Neural progenitor cell (in vitro differentiated cells): ENCODE measurements at regions not wholly inside any gene's neighbourhood (a gene's known extent, or its start where the extent isn't known, plus 50 kb on each side); places are given as distances from the start of the nearest gene placed in this dataset.

Experiments
- DNase-seq: peaks from one replicate; pipeline ENCODE4 v3.0.0-alpha.2; 2016; ENCODE audit warnings: low spot score
- H2AFZ ChIP-seq: fragments of 200-600 bp; sonication (generic); replicated peaks from 2 replicates; pipeline ENCODE4 v1.6.1; 2016; ENCODE audit warnings: antibody characterized with exemption
- H3F3A ChIP-seq: fragments of 200-600 bp; sonication (generic); 2 replicates; pipeline ENCODE4 v1.6.1; 2016; ENCODE audit warnings: antibody characterized with exemption, low read depth
- H3K27ac ChIP-seq: fragments of 200-600 bp; sonication (generic); 2 replicates; pipeline ENCODE4 v1.5.1; 2016; ENCODE audit warnings: mild to moderate bottlenecking
- H3K27me3 ChIP-seq: fragments of 200-600 bp; sonication (generic); 2 replicates; pipeline ENCODE4 v1.6.1; 2016; ENCODE audit warnings: mild to moderate bottlenecking, moderate library complexity
- H3K36me3 ChIP-seq: fragments of 200-600 bp; sonication (generic); 2 replicates; pipeline ENCODE4 v1.5.1; 2016
- H3K4me1 ChIP-seq: fragments of 200-600 bp; sonication (generic); 2 replicates; pipeline ENCODE4 v1.6.1; 2016; ENCODE audit warnings: mixed run types
- H3K4me2 ChIP-seq: fragments of 200-600 bp; sonication (generic); 2 replicates; pipeline ENCODE4 v1.6.1; 2016
- H3K4me3 ChIP-seq: fragments of 200-600 bp; sonication (generic); 2 replicates; pipeline ENCODE4 v1.5.1; 2016
- H3K79me2 ChIP-seq: fragments of 200-600 bp; sonication (generic); 2 replicates; pipeline ENCODE4 v1.6.1; 2016; ENCODE audit warnings: low read depth
- H3K9ac ChIP-seq: fragments of 200-600 bp; sonication (generic); 2 replicates; pipeline ENCODE4 v1.6.1; 2016
- H3K9me3 ChIP-seq: fragments of 200-600 bp; sonication (generic); 2 replicates; pipeline ENCODE4 v1.5.1; 2016; ENCODE audit warnings: low read depth
- H4K20me1 ChIP-seq: fragments of 200-600 bp; sonication (generic); 2 replicates; pipeline ENCODE4 v1.6.1; 2016; ENCODE audit warnings: low read depth
- H3K27ac Mint-ChIP-seq: 3 replicates; pipeline ENCODE4 v1.8.0; 2021; ENCODE audit warnings: mixed read lengths
- H3K27me3 Mint-ChIP-seq: 2 replicates; pipeline ENCODE4 v1.8.0; 2022; ENCODE audit warnings: low read depth, mild to moderate bottlenecking, inconsistent platforms, moderate library complexity, mixed read lengths; ENCODE audit not compliant: insufficient read depth
- H3K36me3 Mint-ChIP-seq: 3 replicates; pipeline ENCODE4 v1.8.0; 2021; ENCODE audit warnings: mixed read lengths
- H3K4me1 Mint-ChIP-seq: 3 replicates; pipeline ENCODE4 v1.8.0; 2021; ENCODE audit warnings: mixed read lengths
- H3K4me3 Mint-ChIP-seq: 3 replicates; pipeline ENCODE4 v1.8.0; 2021; ENCODE audit warnings: mild to moderate bottlenecking, moderate library complexity, mixed read lengths
- H3K9me3 Mint-ChIP-seq: 3 replicates; pipeline ENCODE4 v1.8.0; 2020; ENCODE audit warnings: mixed read lengths
- CTCF ChIP-seq: fragments of 200-600 bp; sonication (generic); IDR thresholded peaks from 2 replicates; pipeline ENCODE4 v1.5.1; 2017; ENCODE audit warnings: antibody characterized with exemption, mild to moderate bottlenecking
- EZH2 ChIP-seq: fragments of 200-600 bp; sonication (generic); IDR thresholded peaks from 2 replicates; pipeline ENCODE4 v1.6.1; 2017; ENCODE audit warnings: antibody characterized with exemption, mild to moderate bottlenecking, moderate library complexity
- EZH2phosphoT487 ChIP-seq: fragments of 200-600 bp; sonication (generic); IDR thresholded peaks from 2 replicates; pipeline ENCODE4 v1.6.1; 2017; ENCODE audit warnings: antibody characterized with exemption

GRCh38 chr17:13743906-13744305, 142.2 kb upstream of the HS3ST3A1 start:
- Histone ChIP-seq H3K9ac (no peak overlapping the region), H3K4me1 (no peaks in the 10 kb centered on the region), H3K27ac (no peak overlapping the region), H3K9me3 (no peaks in the 10 kb centered on the region), H3F3A (no peaks in the 10 kb centered on the region), H3K4me3 (no peak overlapping the region), H3K36me3 (no peaks in the 10 kb centered on the region), H3K79me2 (no peaks in the 10 kb centered on the region), H2AFZ (no peak overlapping the region), H3K27me3 (no peaks in the 10 kb centered on the region), H4K20me1 (no peaks in the 10 kb centered on the region), H3K4me2 (no peak overlapping the region)
- TF ChIP-seq CTCF (no peak), EZH2phosphoT487 (no peak), EZH2 (no peak)
- Mint-ChIP-seq H3K27ac (no peak overlapping the region), H3K4me1 (no peaks in the 10 kb centered on the region), H3K4me3 (no peak overlapping the region), H3K36me3 (no peaks in the 10 kb centered on the region), H3K27me3 (peaks cover 2% of the 10 kb centered on the region), H3K9me3 (peaks cover 3% of the 10 kb centered on the region)
- no peak for DNase-seq

- Histone ChIP-seq H3K9ac (no peak overlapping the region), H3K4me3 (no peak overlapping the region), H4K20me1 (no peaks in the 10 kb centered on the region), H3K79me2 (no peaks in the 10 kb centered on the region), H3K9me3 (no peaks in the 10 kb centered on the region), H3K27me3 (no peaks in the 10 kb centered on the region), H2AFZ (no peak overlapping the region), H3K27ac (no peak overlapping the region), H3K36me3 (no peaks in the 10 kb centered on the region), H3K4me2 (no peak overlapping the region), H3F3A (no peaks in the 10 kb centered on the region), H3K4me1 (peaks cover 3% of the 10 kb centered on the region)
- peaks cover 3% of the 10 kb centered on the region for H3K9me3 Mint-ChIP-seq
- H3K27me3 Mint-ChIP-seq = peaks cover 2% of the 10 kb centered on the region
- H3K27ac Mint-ChIP-seq = no peak overlapping the region
- peaks cover 12% of the 10 kb centered on the region for H3K4me1 Mint-ChIP-seq
- no peak overlapping the region for H3K4me3 Mint-ChIP-seq
- TF ChIP-seq CTCF (no peak), EZH2phosphoT487 (no peak), EZH2 (no peak)
- no peak for DNase-seq
- no peaks in the 10 kb centered on the region for H3K36me3 Mint-ChIP-seq
Observed at GRCh38 chr17:13746404-13746803, 144.7 kb upstream of the HS3ST3A1 start.

GRCh38 chr17:13749166-13749890, 147.6 kb upstream of the HS3ST3A1 start:
- TF ChIP-seq CTCF = no peak
- TF ChIP-seq EZH2phosphoT487 = no peak
- TF ChIP-seq EZH2 = no peak
- no peaks in the 10 kb centered on the region for H4K20me1 ChIP-seq
- H3K27me3 ChIP-seq = no peaks in the 10 kb centered on the region
- H3F3A ChIP-seq = no peaks in the 10 kb centered on the region
- peak overlapping the region; percentile 30 for H2AFZ ChIP-seq
- no peaks in the 10 kb centered on the region for H3K36me3 Mint-ChIP-seq
- H3K4me1 ChIP-seq = peaks cover 3% of the 10 kb centered on the region
- no peak overlapping the region for H3K27ac ChIP-seq
- no peak for DNase-seq
- peaks cover 2% of the 10 kb centered on the region for H3K27me3 Mint-ChIP-seq
- no peak overlapping the region for H3K4me3 ChIP-seq
- no peak overlapping the region for H3K27ac Mint-ChIP-seq
- H3K9me3 Mint-ChIP-seq = peaks cover 3% of the 10 kb centered on the region
- no peak overlapping the region for H3K4me3 Mint-ChIP-seq
- peaks cover 13% of the 10 kb centered on the region for H3K4me1 Mint-ChIP-seq
- no peaks in the 10 kb centered on the region for H3K9me3 ChIP-seq
- H3K79me2 ChIP-seq = no peaks in the 10 kb centered on the region
- H3K9ac ChIP-seq = no peak overlapping the region
- H3K36me3 ChIP-seq = no peaks in the 10 kb centered on the region
- H3K4me2 ChIP-seq = no peak overlapping the region
